ENCODE measurements at regions not wholly inside any gene's neighbourhood (a gene's known extent, or its start where the extent isn't known, plus 50 kb on each side); places are given as distances from the start of the nearest gene placed in this dataset.

- TF ChIP-seq POLR2AphosphoS5 (IDR thresholded peaks at IDR 0.05), result no peak
- TF ChIP-seq EP300 (IDR thresholded peaks at IDR 0.05), result no peak
These were observed 477.3 kb downstream of the KCNJ2 start for GRCh38 chr17:70646673-70647072.
